GM19238 (cell line): ENCODE measurements at regions not wholly inside any gene's neighbourhood (a gene's known extent, or its start where the extent isn't known, plus 50 kb on each side); places are given as distances from the start of the nearest gene placed in this dataset.

ENCODE experiments used
- DNase-seq: peaks from one replicate; pipeline ENCODE4 v3.0.0; 2011; ENCODE audit warnings: low spot score; ENCODE audit not compliant: insufficient read length

DNA sequence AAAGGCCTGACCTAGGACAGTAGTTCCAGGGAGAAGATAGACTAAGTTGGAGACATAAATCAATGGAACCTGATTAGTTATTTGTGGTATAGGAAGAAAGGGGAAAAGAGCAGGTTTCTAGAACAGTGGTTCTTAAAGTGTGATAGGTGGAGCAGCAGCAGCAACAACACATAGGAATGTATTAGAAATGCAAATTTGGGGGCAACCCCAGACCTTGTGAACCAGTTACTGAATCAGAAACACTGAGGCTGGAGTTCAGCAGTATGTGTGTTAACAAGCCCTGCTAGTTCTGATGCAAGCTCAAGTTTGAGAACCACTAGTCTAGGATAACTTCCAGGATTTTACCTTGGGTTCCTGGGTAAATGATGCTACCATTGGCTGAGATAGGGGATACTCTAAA is 308.7 kb downstream of the EMP1 start:
- no peak for DNase-seq

DNA sequence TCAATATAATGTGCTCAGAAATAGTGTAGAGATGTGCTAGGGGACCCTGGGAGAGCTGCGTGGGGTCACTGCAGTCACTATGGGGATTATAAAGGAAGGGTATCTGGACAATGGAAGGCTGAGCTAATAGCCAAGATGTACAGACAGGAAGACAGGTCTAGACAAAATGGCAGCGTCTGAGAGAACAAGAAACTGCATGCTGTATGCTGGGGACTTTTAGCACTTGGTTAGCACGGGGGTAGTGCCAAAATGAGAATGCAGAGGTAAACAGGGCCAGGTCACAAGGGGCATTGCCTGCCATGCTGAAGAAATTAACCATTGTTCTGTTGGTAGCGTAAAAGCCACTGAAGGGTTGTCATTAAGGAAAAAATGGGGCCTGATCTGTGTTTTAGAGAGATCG is 308.2 kb downstream of the EMP1 start:
- no peak for DNase-seq

- no peak for DNase-seq
These were observed 307.5 kb downstream of the EMP1 start for GRCh38 chr12:13504074-13504473.

GRCh38 chr12:13503094-13503835 is 306.7 kb downstream of the EMP1 start:
- DNase-seq, result no peak

GRCh38 chr12:13499008-13499407 is 302.5 kb downstream of the EMP1 start:
- DNase-seq, result no peak

- DNase-seq, result no peak
These were observed 299.6 kb downstream of the EMP1 start for GRCh38 chr12:13496111-13496510.

DNA sequence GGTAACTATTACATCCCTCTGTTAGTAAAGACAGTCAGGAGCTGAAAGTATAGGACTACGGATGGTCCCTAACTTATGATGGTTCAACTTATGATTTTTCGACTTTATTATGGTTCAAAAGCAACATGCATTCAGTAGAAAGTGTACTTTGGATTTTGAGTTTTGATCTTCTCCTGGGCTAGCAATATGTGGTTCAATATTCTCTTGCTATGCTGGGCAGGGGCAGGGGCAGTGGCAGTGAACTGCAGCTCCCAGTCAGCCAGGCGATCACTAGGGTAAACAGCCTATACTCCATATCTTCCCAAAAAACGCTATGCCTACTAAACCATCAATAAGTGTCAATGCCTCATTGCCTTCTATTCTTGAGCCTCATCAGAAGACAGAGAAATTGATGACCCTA is 292.7 kb downstream of the EMP1 start:
- DNase-seq, result no peak

DNA sequence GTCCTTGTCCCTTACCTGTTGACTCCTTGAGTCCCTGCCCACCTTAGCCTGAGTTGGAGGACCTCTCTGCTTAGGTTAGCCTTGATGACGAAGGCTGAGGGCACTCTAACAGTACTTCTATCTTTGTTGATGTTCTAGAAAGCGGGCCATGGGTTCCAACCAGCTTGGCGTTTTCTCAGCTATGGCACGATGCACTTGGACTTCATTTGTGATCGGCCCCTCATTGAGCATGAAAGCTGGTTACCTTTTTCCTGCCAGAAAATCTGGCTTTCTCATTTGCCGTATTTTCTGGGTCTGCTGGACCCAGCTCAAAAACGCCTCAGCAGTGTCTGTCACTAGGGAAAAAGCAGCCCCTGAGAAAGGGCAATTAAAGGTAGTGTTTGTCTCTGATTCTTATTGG is 290.8 kb downstream of the EMP1 start:
- DNase-seq, result no peak

GRCh38 chr12:13486794-13487193 is 290.3 kb downstream of the EMP1 start:
- DNase-seq, result no peak

- no peak for DNase-seq
These were observed 282.2 kb downstream of the EMP1 start for GRCh38 chr12:13478650-13479181.

DNA sequence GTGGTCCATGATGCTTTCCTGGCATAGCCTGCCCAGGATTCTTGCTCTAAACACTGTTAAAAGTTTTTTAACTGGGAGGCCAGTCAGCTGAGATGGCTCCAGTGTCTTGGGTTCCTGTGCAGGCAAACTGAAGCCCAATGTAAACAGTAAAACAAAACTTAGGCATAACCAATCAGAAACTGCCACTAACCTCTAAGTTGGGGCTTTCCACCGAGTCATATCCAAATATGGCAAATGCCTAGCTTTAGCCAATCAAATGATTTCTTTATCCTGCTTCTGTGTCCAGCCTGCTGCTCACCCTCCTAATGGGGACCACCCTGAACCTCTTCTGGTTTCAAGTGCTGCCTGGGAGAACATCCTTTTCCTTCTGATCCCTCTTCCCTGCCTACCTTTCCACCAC is 277.9 kb downstream of the EMP1 start:
- no peak for DNase-seq

DNA sequence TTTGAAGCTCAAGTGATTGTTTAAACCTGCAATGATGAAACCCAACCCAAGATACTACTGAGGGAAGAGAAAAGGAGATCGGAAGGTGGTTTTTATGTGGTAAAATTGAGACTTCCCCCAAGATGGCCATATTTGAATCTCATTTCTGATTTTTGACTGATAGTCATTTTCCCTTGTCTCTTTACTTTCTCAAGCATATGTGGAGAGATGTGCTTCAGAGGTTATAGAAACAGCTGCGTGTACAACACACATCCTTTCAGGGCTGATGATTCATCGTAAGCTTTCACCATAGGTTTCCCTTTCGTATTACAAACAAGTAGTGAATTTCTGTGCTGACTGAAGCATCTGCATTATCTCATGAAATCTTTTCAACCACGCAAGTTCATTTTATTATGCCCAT is 276.2 kb downstream of the EMP1 start:
- peak; percentile 15 for DNase-seq

GRCh38 chr12:13471471-13471870 is 274.9 kb downstream of the EMP1 start:
- DNase-seq, result no peak

- no peak for DNase-seq
These were observed 269.1 kb downstream of the EMP1 start for GRCh38 chr12:13465635-13466034.

GRCh38 chr12:13463189-13463588 is 266.7 kb downstream of the EMP1 start:
- DNase-seq, result no peak

DNA sequence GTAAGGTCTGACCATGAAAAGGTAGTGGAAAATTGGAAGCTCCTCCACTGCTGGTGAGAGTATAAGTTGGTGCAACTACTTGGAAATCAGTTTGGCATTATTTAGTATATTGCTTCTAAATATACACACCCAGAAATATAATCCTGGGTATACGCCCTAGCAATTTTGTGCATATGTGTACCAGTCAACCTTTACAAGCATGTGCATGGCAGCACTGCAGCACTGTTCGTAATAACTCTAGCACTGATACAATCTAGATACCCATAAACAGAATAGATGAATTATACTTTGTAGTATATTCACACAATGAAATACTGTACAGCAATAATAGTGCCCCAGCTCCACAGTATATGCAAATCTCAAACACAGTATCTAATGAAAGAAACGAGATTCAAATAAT is 265.9 kb downstream of the EMP1 start:
- no peak for DNase-seq

GRCh38 chr12:13455778-13456144 is 259.2 kb downstream of the EMP1 start:
- DNase-seq, result no peak

- no peak for DNase-seq
These were observed 258.7 kb downstream of the EMP1 start for GRCh38 chr12:13454991-13455777.

DNA sequence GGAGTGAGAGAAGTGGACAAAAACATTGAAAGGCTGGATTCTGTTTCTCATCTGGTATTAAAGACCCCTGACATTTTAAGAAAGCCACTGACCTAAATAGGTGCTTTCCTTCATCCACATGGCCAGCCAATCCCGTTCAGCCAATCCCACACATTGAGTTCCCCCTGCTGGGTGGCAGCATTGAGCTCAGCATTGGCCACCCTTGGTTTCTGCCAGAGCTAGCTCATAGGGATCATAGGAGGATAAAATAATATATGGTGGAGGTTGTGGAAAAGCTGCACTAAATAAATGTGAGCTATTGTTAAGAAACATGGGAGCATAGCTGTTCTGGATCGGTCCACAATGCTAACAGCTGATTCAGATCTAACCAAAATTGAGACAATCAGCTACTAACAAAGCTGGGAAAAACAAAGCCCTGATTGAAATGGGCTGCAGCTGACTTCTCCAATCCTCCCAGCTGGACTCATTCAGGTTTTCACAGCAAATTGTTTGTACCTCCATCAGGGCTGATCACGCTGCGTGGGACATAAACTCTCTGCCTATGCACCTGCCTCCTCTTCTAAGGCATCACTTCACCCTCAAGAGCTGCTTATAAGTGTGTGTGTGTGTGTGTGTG is 256.5 kb downstream of the EMP1 start:
- no peak for DNase-seq

- DNase-seq, result no peak
These were observed 255.2 kb downstream of the EMP1 start for GRCh38 chr12:13451776-13452175.

DNA sequence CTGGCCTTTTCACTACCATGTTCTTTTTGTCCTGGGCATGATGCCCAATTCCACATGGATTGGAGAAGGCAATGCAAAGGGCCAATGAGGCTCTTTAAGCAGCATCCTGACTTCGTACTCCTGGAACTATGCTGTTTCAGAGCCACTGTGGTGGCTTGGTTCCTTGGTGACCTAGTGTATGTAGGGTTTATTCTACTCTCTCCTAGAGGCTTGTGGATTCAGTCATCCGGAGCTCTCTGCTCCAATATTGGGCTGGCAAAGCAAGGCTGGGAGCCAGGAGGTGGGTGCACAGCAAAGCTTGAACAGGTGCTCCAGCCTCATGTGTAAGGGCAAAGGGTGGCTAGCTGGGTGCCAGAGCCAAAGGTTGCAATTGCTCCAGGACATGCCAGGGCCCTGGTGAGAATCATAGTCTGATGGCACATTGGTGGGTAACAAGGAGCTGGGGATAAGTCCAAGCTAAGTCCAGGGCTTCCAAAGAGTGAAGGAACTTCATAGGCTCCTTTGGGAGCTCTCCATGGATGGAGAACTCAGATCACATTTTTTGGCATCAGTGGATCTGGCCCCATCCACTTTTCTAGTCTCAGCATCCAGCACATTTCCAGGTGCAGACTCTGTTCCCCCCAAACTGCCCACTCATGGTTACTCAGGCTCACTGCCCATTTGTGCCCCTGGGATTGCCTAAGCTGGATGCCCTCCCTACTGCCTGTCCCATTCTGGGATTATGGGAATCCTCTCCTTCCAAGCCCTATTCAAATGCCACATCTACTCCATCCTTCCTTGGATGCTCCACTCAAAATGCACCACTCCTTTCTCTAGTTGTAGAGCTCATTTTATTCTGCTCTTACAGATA is 253.9 kb downstream of the EMP1 start:
- no peak for DNase-seq
